HepG2 (cell line): ENCODE measurements at regions not wholly inside any gene's neighbourhood (a gene's known extent, or its start where the extent isn't known, plus 50 kb on each side); places are given as distances from the start of the nearest gene placed in this dataset.

Experiments
- CEBPB ChIP-seq: IDR thresholded peaks from 2 replicates; pipeline ENCODE4 v1.6.1; 2011; ENCODE audit warnings: low read depth, low read length, improper control_type of control experiment, borderline replicate concordance
- FIP1L1 ChIP-seq: fragments of 200-400 bp; formaldehyde crosslinking; IDR thresholded peaks from 2 replicates; pipeline ENCODE4 v1.6.1; 2018; ENCODE audit warnings: low read depth, mild to moderate bottlenecking, low read length, moderate library complexity, borderline replicate concordance; ENCODE audit not compliant: insufficient read depth
- FOXA3 ChIP-seq: IDR thresholded peaks from 2 replicates; pipeline ENCODE4 v1.6.1; 2016; ENCODE audit warnings: missing genetic modification reagents, missing compliant biosample characterization
- GATA4 ChIP-seq: sonication (generic); IDR thresholded peaks from 2 replicates; pipeline ENCODE4 v1.6.1; 2016; ENCODE audit warnings: antibody characterized with exemption, low read depth, borderline replicate concordance
- JUND ChIP-seq: sonication (generic); formaldehyde crosslinking; IDR thresholded peaks from 2 replicates; pipeline ENCODE4 v1.8.0; 2022; ENCODE audit warnings: mild to moderate bottlenecking, missing genetic modification reagents
- NCOR1 ChIP-seq: fragments of 200-600 bp; sonication (generic); IDR thresholded peaks from 2 replicates; pipeline ENCODE4 v1.7.0; 2017; ENCODE audit warnings: antibody characterized with exemption, low read length, borderline replicate concordance
- NFATC3 ChIP-seq: sonication (generic); formaldehyde crosslinking; IDR thresholded peaks from 2 replicates; pipeline ENCODE4 v1.5.1; 2020; ENCODE audit warnings: mild to moderate bottlenecking, missing genetic modification reagents
- REXO4 ChIP-seq: sonication (generic); formaldehyde crosslinking; IDR thresholded peaks from 2 replicates; pipeline ENCODE4 v1.8.0; 2022; ENCODE audit warnings: missing genetic modification reagents, mild to moderate bottlenecking, borderline replicate concordance
- RXRB ChIP-seq: IDR thresholded peaks from 2 replicates; pipeline ENCODE4 v1.6.1; 2016; ENCODE audit warnings: borderline replicate concordance, missing genetic modification reagents, missing compliant biosample characterization
- SMAD1 ChIP-seq: sonication (generic); formaldehyde crosslinking; IDR thresholded peaks from 2 replicates; pipeline ENCODE4 v1.4.0; 2020; ENCODE audit warnings: missing genetic modification reagents, low read depth, mild to moderate bottlenecking, borderline replicate concordance
- TARDBP ChIP-seq: sonication (generic); formaldehyde crosslinking; IDR thresholded peaks from 2 replicates; pipeline ENCODE4 v1.8.0; 2022; ENCODE audit warnings: mild to moderate bottlenecking, missing genetic modification reagents
- THRA ChIP-seq: sonication (generic); formaldehyde crosslinking; IDR thresholded peaks from 2 replicates; pipeline ENCODE4 v1.4.0; 2020; ENCODE audit warnings: missing genetic modification reagents, borderline replicate concordance
- ZBTB44 ChIP-seq: sonication (generic); formaldehyde crosslinking; IDR thresholded peaks from 2 replicates; pipeline ENCODE4 v1.4.0; 2020; ENCODE audit warnings: missing genetic modification reagents
- ZBTB8A ChIP-seq: sonication (generic); formaldehyde crosslinking; IDR thresholded peaks from 2 replicates; pipeline ENCODE4 v1.4.0; 2020; ENCODE audit warnings: mild to moderate bottlenecking, low read depth, missing genetic modification reagents, borderline replicate concordance
- ZFP41 ChIP-seq: sonication (generic); formaldehyde crosslinking; IDR thresholded peaks from 2 replicates; pipeline ENCODE4 v1.4.0; 2020; ENCODE audit warnings: mild to moderate bottlenecking, missing genetic modification reagents, borderline replicate concordance
- ZNF513 ChIP-seq: sonication (generic); formaldehyde crosslinking; conservative IDR thresholded peaks from 2 replicates; pipeline ENCODE4 v1.5.0; 2020; ENCODE audit warnings: missing genetic modification reagents
- ZNF605 ChIP-seq: sonication (generic); formaldehyde crosslinking; IDR thresholded peaks from 2 replicates; pipeline ENCODE4 v1.8.0; 2022; ENCODE audit warnings: mild to moderate bottlenecking, missing genetic modification reagents
- ZNF614 ChIP-seq: IDR thresholded peaks from 2 replicates; pipeline ENCODE4 v1.6.1; 2018; ENCODE audit warnings: missing biosample characterization, missing genetic modification reagents, inconsistent platforms, borderline replicate concordance
- ZNF816 ChIP-seq: sonication (generic); formaldehyde crosslinking; IDR thresholded peaks from 2 replicates; pipeline ENCODE4 v1.8.0; 2022; ENCODE audit warnings: missing genetic modification reagents, mild to moderate bottlenecking, borderline replicate concordance

- no peak for TF ChIP-seq FIP1L1
- TF ChIP-seq ZBTB8A: no peak
- peak; percentile 30; the same call in 1 of the 2 replicates for TF ChIP-seq RXRB (CRISPR knock-in tag)
- no peak for TF ChIP-seq REXO4 (CRISPR knock-in tag)
- TF ChIP-seq ZNF513: no peak
- peak; percentile 80; the same call in 1 of the 2 replicates for TF ChIP-seq NCOR1
- TF ChIP-seq NFATC3 (CRISPR knock-in tag): no peak
- no peak for TF ChIP-seq ZNF605 (CRISPR knock-in tag)
- peak; percentile 90; the same call in 1 of the 2 replicates for TF ChIP-seq THRA (CRISPR knock-in tag)
- TF ChIP-seq FOXA3: 0 out of 2 replicates have a peak, but pooled peaks have one; percentile 16
- TF ChIP-seq JUND (CRISPR knock-in tag): no peak
- no peak for TF ChIP-seq ZFP41
- TF ChIP-seq ZBTB44: no peak
- TF ChIP-seq ZNF614 (CRISPR knock-in tag): no peak
- TF ChIP-seq SMAD1 (CRISPR knock-in tag): no peak
- no peak for TF ChIP-seq ZNF816 (CRISPR knock-in tag)
- TF ChIP-seq GATA4: no peak
- TF ChIP-seq TARDBP (CRISPR knock-in tag): no peak
- 0 out of 2 replicates have a peak, but pooled peaks have one; percentile 7 for TF ChIP-seq CEBPB
Measured at GRCh38 chr6:21928827-21929226, 335.3 kb downstream of the SOX4 start (continued).
